Urothelium cell line (cell line): ENCODE measurements at regions not wholly inside any gene's neighbourhood (a gene's known extent, or its start where the extent isn't known, plus 50 kb on each side); places are given as distances from the start of the nearest gene placed in this dataset.
"Not testable (repeated sequence)": the region's sequence is repeated elsewhere in the genome, so short reads cannot be mapped to it uniquely, and the experiment has no call there.

Experiments used
- DNase-seq: peaks from one replicate; pipeline ENCODE4 v3.0.0; 2011; ENCODE audit warnings: low spot score, mixed read lengths
- FAIRE-seq: peaks from 2 replicates; lab custom pipeline; 2011; peaks lifted over from hg19 to GRCh38; lab: Jason Lieb, UNC

GRCh38 chr11:23620617-23621016, 760.3 kb upstream of the CCDC179 start:
- no peak for DNase-seq
- FAIRE-seq = no peak

- DNase-seq (no peak), FAIRE-seq (no peak)
Observed at GRCh38 chr11:23632293-23632692, 772.0 kb upstream of the CCDC179 start.

- FAIRE-seq = no peak
Observed at GRCh38 chr11:23644443-23644842, 784.2 kb upstream of the CCDC179 start.

GRCh38 chr11:23652336-23652735, 792.1 kb upstream of the CCDC179 start:
- peak; percentile 90 for FAIRE-seq

More at GRCh38 chr11:23644443-23644842, 784.2 kb upstream of the CCDC179 start:
- DNase-seq = no peak

GRCh38 chr11:23653071-23653675, 792.9 kb upstream of the CCDC179 start:
- FAIRE-seq = no peak

More at GRCh38 chr11:23652336-23652735, 792.1 kb upstream of the CCDC179 start:
- DNase-seq = not testable (repeated sequence)

GRCh38 chr11:23668324-23668723, 808.0 kb upstream of the CCDC179 start:
- no peak for FAIRE-seq
- DNase-seq = no peak

More at GRCh38 chr11:23653071-23653675, 792.9 kb upstream of the CCDC179 start:
- no peak for DNase-seq

GRCh38 chr11:23673366-23673765, 813.1 kb upstream of the CCDC179 start:
- FAIRE-seq (no peak), DNase-seq (no peak)

- no peak for DNase-seq
- no peak for FAIRE-seq
Observed at GRCh38 chr11:23674866-23675265, 814.6 kb upstream of the CCDC179 start.

GRCh38 chr11:23679041-23679440, 817.8 kb upstream of the LUZP2 start:
- FAIRE-seq (no peak), DNase-seq (no peak)

- no peak for FAIRE-seq
- no peak for DNase-seq
Observed at GRCh38 chr11:23679981-23680380, 816.9 kb upstream of the LUZP2 start.

- FAIRE-seq = no peak
- DNase-seq = no peak
Observed at GRCh38 chr11:23680488-23681230, 816.2 kb upstream of the LUZP2 start.

- FAIRE-seq = no peak
- no peak for DNase-seq
Observed at GRCh38 chr11:23684701-23685100, 812.2 kb upstream of the LUZP2 start.

GRCh38 chr11:23687991-23688390, 808.9 kb upstream of the LUZP2 start:
- FAIRE-seq (no peak), DNase-seq (no peak)

- no peak for DNase-seq
- no peak for FAIRE-seq
Observed at GRCh38 chr11:23688411-23688810, 808.4 kb upstream of the LUZP2 start.

GRCh38 chr11:23688835-23689234, 808.0 kb upstream of the LUZP2 start:
- DNase-seq (peak; percentile 6), FAIRE-seq (no peak)

- FAIRE-seq (no peak), DNase-seq (no peak)
Observed at GRCh38 chr11:23696688-23697415, 800.0 kb upstream of the LUZP2 start.

GRCh38 chr11:23704183-23704582, 792.7 kb upstream of the LUZP2 start:
- FAIRE-seq (no peak), DNase-seq (no peak)

GRCh38 chr11:23711981-23712380, 784.9 kb upstream of the LUZP2 start:
- FAIRE-seq = no peak
- DNase-seq = no peak

- no peak for DNase-seq
- no peak for FAIRE-seq
Observed at GRCh38 chr11:23719016-23719415, 777.8 kb upstream of the LUZP2 start.

- FAIRE-seq = no peak
- no peak for DNase-seq
Observed at GRCh38 chr11:23723861-23724260, 773.0 kb upstream of the LUZP2 start.

- DNase-seq (no peak), FAIRE-seq (no peak)
Observed at GRCh38 chr11:23725752-23726151, 771.1 kb upstream of the LUZP2 start.

- DNase-seq (no peak), FAIRE-seq (no peak)
Observed at GRCh38 chr11:23727387-23727786, 769.5 kb upstream of the LUZP2 start.
